Mammary epithelial cell (primary cell): ENCODE measurements at regions not wholly inside any gene's neighbourhood (a gene's known extent, or its start where the extent isn't known, plus 50 kb on each side); places are given as distances from the start of the nearest gene placed in this dataset.

ENCODE experiments used
- EZH2 ChIP-seq: IDR thresholded peaks from 2 replicates; pipeline ENCODE4 v1.6.1; 2012; ENCODE audit warnings: low read length, inconsistent platforms, borderline replicate concordance
- TF ChIP-seq, protein P1 (sequence below), 2 donors: IDR thresholded peaks in 1 of 2; conservative IDR thresholded peaks in 1 of 2; 2 replicates each; pipeline ENCODE4 v1.5.1; 2011 to 2012; ENCODE audit warnings: inconsistent platforms in 2 of 2, low read length in 2 of 2, mild to moderate bottlenecking in 2 of 2, control low read depth in 1 of 2, low read depth in 1 of 2; ENCODE audit not compliant: insufficient read depth in 1 of 2; ENCODE audit errors: extremely low read depth in 1 of 2

DNA sequence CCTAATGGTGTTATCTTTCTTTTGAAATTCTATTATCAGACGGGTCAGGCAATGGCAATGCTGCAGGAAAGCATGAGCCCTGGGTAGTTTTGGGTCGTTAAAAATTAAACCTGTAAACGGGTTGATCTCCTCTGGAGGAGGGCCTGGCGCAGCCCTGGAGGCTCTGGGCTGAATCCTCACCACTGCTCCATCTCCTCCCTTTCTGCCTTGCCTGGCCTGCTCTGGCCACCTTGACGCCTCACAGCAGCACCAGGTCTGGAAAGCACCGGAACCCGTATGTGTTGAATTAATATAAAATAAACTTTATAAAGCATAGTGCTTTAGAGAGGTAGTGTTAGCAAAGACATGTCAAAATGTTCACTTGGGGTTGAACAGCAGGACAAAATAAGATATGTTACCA is 316.1 kb downstream of the LNPK start:
- TF ChIP-seq, protein P1, sequence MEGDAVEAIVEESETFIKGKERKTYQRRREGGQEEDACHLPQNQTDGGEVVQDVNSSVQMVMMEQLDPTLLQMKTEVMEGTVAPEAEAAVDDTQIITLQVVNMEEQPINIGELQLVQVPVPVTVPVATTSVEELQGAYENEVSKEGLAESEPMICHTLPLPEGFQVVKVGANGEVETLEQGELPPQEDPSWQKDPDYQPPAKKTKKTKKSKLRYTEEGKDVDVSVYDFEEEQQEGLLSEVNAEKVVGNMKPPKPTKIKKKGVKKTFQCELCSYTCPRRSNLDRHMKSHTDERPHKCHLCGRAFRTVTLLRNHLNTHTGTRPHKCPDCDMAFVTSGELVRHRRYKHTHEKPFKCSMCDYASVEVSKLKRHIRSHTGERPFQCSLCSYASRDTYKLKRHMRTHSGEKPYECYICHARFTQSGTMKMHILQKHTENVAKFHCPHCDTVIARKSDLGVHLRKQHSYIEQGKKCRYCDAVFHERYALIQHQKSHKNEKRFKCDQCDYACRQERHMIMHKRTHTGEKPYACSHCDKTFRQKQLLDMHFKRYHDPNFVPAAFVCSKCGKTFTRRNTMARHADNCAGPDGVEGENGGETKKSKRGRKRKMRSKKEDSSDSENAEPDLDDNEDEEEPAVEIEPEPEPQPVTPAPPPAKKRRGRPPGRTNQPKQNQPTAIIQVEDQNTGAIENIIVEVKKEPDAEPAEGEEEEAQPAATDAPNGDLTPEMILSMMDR (conservative IDR thresholded peaks at IDR 0.05 in 1 of 2, IDR thresholded peaks at IDR 0.05 in 1 of 2; ENCODE audit: extremely low read depth in 1 of 2, insufficient read depth in 1 of 2, low read depth in 1 of 2, low read length in 2 of 2): no peak
- TF ChIP-seq EZH2: no peak
